Loucy (cell line): ENCODE measurements at regions not wholly inside any gene's neighbourhood (a gene's known extent, or its start where the extent isn't known, plus 50 kb on each side); places are given as distances from the start of the nearest gene placed in this dataset.

Experiments used
- H2AFZ ChIP-seq: fragments of 200-600 bp; sonication (generic); 2 replicates; pipeline ENCODE4 v1.6.0; 2016; ENCODE audit warnings: antibody characterized with exemption, mild to moderate bottlenecking, low read length, moderate library complexity
- H3F3A ChIP-seq: fragments of 200-600 bp; 2 replicates; pipeline ENCODE4 v1.6.0; 2016; ENCODE audit warnings: antibody characterized with exemption, low read depth, mild to moderate bottlenecking
- H3K27me3 ChIP-seq: fragments of 200-600 bp; sonication (generic); 2 replicates; pipeline ENCODE4 v1.6.1; 2014; ENCODE audit warnings: low read length, mild to moderate bottlenecking; ENCODE audit not compliant: insufficient read depth, poor library complexity, severe bottlenecking
- H3K36me3 ChIP-seq: fragments of 200-600 bp; sonication (generic); 2 replicates; pipeline ENCODE4 v1.6.1; 2016; ENCODE audit warnings: low read length; ENCODE audit not compliant: insufficient read depth
- H3K4me1 ChIP-seq: fragments of 200-600 bp; sonication (generic); 2 replicates; pipeline ENCODE4 v1.5.1; 2014; ENCODE audit warnings: low read length, mild to moderate bottlenecking; ENCODE audit not compliant: insufficient read depth, poor library complexity, severe bottlenecking
- H3K4me2 ChIP-seq: fragments of 200-600 bp; sonication (generic); 2 replicates; pipeline ENCODE4 v1.6.0; 2014; ENCODE audit warnings: antibody characterized with exemption, low read length, low read depth, mild to moderate bottlenecking; ENCODE audit not compliant: poor library complexity, severe bottlenecking
- H3K4me3 ChIP-seq: fragments of 200-600 bp; sonication (generic); 2 replicates; pipeline ENCODE4 v1.5.1; 2014; ENCODE audit warnings: low read length, mild to moderate bottlenecking, mixed read lengths; ENCODE audit not compliant: poor library complexity, severe bottlenecking
- H3K79me2 ChIP-seq: fragments of 200-600 bp; sonication (generic); 2 replicates; pipeline ENCODE4 v1.6.1; 2014; ENCODE audit warnings: low read length; ENCODE audit not compliant: insufficient read depth
- H3K9ac ChIP-seq: fragments of 200-600 bp; sonication (generic); 2 replicates; pipeline ENCODE4 v1.6.0; 2014; ENCODE audit warnings: mild to moderate bottlenecking, low read depth, low read length, moderate library complexity; ENCODE audit not compliant: poor library complexity, severe bottlenecking
- H3K9me2 ChIP-seq: fragments of 200-600 bp; sonication (generic); replicated peaks from 2 replicates; pipeline ENCODE4 v1.6.1; 2016; ENCODE audit warnings: low read depth, low read length, mixed read lengths
- H3K9me3 ChIP-seq: fragments of 200-600 bp; sonication (generic); 2 replicates; pipeline ENCODE4 v1.6.1; 2014; ENCODE audit warnings: mild to moderate bottlenecking, antibody characterized with exemption, low read length, low read depth; ENCODE audit not compliant: insufficient read depth
- H4K20me1 ChIP-seq: fragments of 200-600 bp; sonication (generic); 2 replicates; pipeline ENCODE4 v1.6.0; 2014; ENCODE audit warnings: antibody characterized with exemption, low read length, mild to moderate bottlenecking; ENCODE audit not compliant: insufficient read depth, poor library complexity, severe bottlenecking
- EZH2phosphoT487 ChIP-seq: fragments of 200-600 bp; IDR thresholded peaks from 2 replicates; pipeline ENCODE4 v1.6.1; 2018; ENCODE audit warnings: antibody characterized with exemption, mild to moderate bottlenecking, moderate library complexity, borderline replicate concordance
- TF ChIP-seq, protein P1 (sequence below): fragments of 200-600 bp; sonication (generic); conservative IDR thresholded peaks from 2 replicates; pipeline ENCODE4 v1.5.1; 2014; ENCODE audit warnings: mild to moderate bottlenecking, antibody characterized with exemption, low read length

DNA sequence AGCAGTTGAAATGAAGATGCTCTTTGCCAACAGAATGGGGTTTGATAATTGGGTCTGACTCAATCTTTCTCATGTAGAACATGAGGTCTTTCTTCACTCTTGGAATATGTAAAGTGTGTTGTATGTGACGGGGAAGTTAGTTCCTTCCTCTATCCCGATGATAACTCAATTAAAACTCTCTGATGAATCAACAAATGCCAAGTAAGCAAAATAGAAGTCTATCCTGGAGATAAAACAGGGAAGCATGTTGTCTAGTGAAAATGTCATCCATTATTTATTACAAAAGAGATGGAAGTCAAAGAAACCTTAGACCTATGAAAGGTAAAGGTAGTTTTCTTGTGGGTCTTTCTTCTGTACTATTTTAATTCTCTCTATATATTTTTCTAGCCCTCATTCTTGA, 274.2 kb upstream of the ARRDC4 start:
- TF ChIP-seq, protein P1, sequence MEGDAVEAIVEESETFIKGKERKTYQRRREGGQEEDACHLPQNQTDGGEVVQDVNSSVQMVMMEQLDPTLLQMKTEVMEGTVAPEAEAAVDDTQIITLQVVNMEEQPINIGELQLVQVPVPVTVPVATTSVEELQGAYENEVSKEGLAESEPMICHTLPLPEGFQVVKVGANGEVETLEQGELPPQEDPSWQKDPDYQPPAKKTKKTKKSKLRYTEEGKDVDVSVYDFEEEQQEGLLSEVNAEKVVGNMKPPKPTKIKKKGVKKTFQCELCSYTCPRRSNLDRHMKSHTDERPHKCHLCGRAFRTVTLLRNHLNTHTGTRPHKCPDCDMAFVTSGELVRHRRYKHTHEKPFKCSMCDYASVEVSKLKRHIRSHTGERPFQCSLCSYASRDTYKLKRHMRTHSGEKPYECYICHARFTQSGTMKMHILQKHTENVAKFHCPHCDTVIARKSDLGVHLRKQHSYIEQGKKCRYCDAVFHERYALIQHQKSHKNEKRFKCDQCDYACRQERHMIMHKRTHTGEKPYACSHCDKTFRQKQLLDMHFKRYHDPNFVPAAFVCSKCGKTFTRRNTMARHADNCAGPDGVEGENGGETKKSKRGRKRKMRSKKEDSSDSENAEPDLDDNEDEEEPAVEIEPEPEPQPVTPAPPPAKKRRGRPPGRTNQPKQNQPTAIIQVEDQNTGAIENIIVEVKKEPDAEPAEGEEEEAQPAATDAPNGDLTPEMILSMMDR, result no peak
- TF ChIP-seq EZH2phosphoT487, result no peak
- Histone ChIP-seq H2AFZ (no peak overlapping the region), H3K4me1 (no peaks in the 10 kb centered on the region), H3K9me3 (no peaks in the 10 kb centered on the region), H3K4me2 (no peak overlapping the region), H3F3A (no peaks in the 10 kb centered on the region), H3K9ac (no peak overlapping the region), H4K20me1 (no peaks in the 10 kb centered on the region), H3K4me3 (no peak overlapping the region), H3K79me2 (no peaks in the 10 kb centered on the region), H3K36me3 (no peaks in the 10 kb centered on the region), H3K9me2 (no peaks in the 10 kb centered on the region), H3K27me3 (no peaks in the 10 kb centered on the region)

DNA sequence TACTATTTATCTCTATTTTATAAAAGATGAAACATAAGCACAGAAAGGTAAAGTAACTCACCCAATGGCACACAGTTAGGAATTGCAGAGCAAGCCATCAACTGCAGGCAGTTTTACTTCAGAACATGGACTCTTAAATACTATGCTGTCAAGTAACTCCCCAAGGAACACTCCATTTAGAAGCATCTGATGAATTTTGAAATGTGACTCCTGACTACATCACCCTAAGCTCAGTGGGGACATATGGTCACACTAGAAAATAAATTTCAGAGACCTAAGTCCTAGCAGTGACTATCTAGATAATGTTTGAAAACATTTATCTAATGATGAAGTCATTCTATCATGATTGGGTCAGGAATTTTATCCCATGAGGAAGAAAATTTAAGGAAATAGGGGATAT, 272.8 kb upstream of the ARRDC4 start:
- no peaks in the 10 kb centered on the region for H3K9me2 ChIP-seq
- H2AFZ ChIP-seq, result no peak overlapping the region
- H3K9me3 ChIP-seq, result no peaks in the 10 kb centered on the region
- H3K79me2 ChIP-seq, result no peaks in the 10 kb centered on the region
- H3K4me3 ChIP-seq, result no peak overlapping the region
- H3K36me3 ChIP-seq, result no peaks in the 10 kb centered on the region
- H3F3A ChIP-seq, result no peaks in the 10 kb centered on the region
- no peak for TF ChIP-seq EZH2phosphoT487
- TF ChIP-seq, protein P1, result no peak
- no peaks in the 10 kb centered on the region for H3K4me1 ChIP-seq
- H3K27me3 ChIP-seq, result no peaks in the 10 kb centered on the region
- H3K9ac ChIP-seq, result no peak overlapping the region
- H3K4me2 ChIP-seq, result no peak overlapping the region
- H4K20me1 ChIP-seq, result no peaks in the 10 kb centered on the region

DNA sequence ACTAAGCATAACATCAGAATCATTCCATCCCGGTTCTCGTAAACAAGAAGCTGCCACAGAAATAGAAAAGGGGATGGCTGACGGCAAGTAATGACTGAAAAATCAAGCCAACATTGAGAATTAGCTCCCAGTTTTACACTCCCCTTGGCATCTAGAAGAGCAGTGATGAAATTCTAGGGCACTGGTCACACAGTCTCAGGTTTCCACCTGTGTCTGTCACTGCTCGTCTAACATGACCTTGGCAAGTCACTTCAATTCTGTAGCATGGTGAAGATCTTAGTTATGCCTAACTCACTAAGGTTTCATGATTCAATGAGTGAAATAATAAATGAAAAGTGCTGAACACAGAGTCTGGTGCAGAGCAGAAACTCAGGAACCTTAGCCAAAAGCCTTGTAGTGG, 272.3 kb upstream of the ARRDC4 start:
- H3F3A ChIP-seq, result no peaks in the 10 kb centered on the region
- no peaks in the 10 kb centered on the region for H3K79me2 ChIP-seq
- H3K4me3 ChIP-seq, result no peak overlapping the region
- no peaks in the 10 kb centered on the region for H3K9me3 ChIP-seq
- no peaks in the 10 kb centered on the region for H3K36me3 ChIP-seq
- no peak overlapping the region for H3K9ac ChIP-seq
- H3K9me2 ChIP-seq, result no peaks in the 10 kb centered on the region
- TF ChIP-seq EZH2phosphoT487, result no peak
- TF ChIP-seq, protein P1, result no peak
- no peaks in the 10 kb centered on the region for H3K4me1 ChIP-seq
- no peak overlapping the region for H3K4me2 ChIP-seq
- no peaks in the 10 kb centered on the region for H3K27me3 ChIP-seq
- H2AFZ ChIP-seq, result no peak overlapping the region
- H4K20me1 ChIP-seq, result no peaks in the 10 kb centered on the region
